ENCODE measurements at regions not wholly inside any gene's neighbourhood (a gene's known extent, or its start where the extent isn't known, plus 50 kb on each side); places are given as distances from the start of the nearest gene placed in this dataset.

- no peak for DNase-seq
Measured at GRCh38 chr4:38344929-38345328, 319.1 kb upstream of the KLF3 start.

GRCh38 chr4:38347251-38347650 is 316.7 kb upstream of the KLF3 start:
- no peak for DNase-seq

GRCh38 chr4:38354421-38354820 is 309.6 kb upstream of the KLF3 start:
- no peak for DNase-seq

- no peak for DNase-seq
Measured at GRCh38 chr4:38354872-38355271, 309.1 kb upstream of the KLF3 start.

- no peak for DNase-seq
Measured at GRCh38 chr4:38356686-38357085, 307.3 kb upstream of the KLF3 start.

- DNase-seq, result no peak
Measured at GRCh38 chr4:38357546-38357945, 306.5 kb upstream of the KLF3 start.

- DNase-seq, result no peak
Measured at GRCh38 chr4:38359113-38359512, 304.9 kb upstream of the KLF3 start.

GRCh38 chr4:38360201-38360600 is 303.8 kb upstream of the KLF3 start:
- DNase-seq, result no peak

- DNase-seq, result no peak
Measured at GRCh38 chr4:38364383-38364963, 299.5 kb upstream of the KLF3 start.

- DNase-seq, result no peak
Measured at GRCh38 chr4:38365261-38365660, 298.7 kb upstream of the KLF3 start.

GRCh38 chr4:38365748-38366310 is 298.2 kb upstream of the KLF3 start:
- DNase-seq, result no peak

GRCh38 chr4:38366456-38366855 is 297.5 kb upstream of the KLF3 start:
- no peak for DNase-seq

GRCh38 chr4:38366997-38367396 is 297.0 kb upstream of the KLF3 start:
- no peak for DNase-seq

GRCh38 chr4:38367642-38368174 is 296.3 kb upstream of the KLF3 start:
- no peak for DNase-seq

- no peak for DNase-seq
Measured at GRCh38 chr4:38368613-38369012, 295.4 kb upstream of the KLF3 start.

GRCh38 chr4:38371391-38371851 is 292.6 kb upstream of the KLF3 start:
- DNase-seq, result no peak

GRCh38 chr4:38373375-38373774 is 290.6 kb upstream of the KLF3 start:
- DNase-seq, result no peak

GRCh38 chr4:38377195-38377594 is 286.8 kb upstream of the KLF3 start:
- DNase-seq, result no peak

GRCh38 chr4:38378478-38378877 is 285.5 kb upstream of the KLF3 start:
- DNase-seq, result no peak

- no peak for DNase-seq
Measured at GRCh38 chr4:38381788-38382187, 282.2 kb upstream of the KLF3 start.

- DNase-seq, result no peak
Measured at GRCh38 chr4:38382520-38382919, 281.5 kb upstream of the KLF3 start.

GRCh38 chr4:38383646-38384121 is 280.3 kb upstream of the KLF3 start:
- DNase-seq, result no peak

- no peak for DNase-seq
Measured at GRCh38 chr4:38385093-38386004, 278.6 kb upstream of the KLF3 start.
